ENCODE measurements at regions not wholly inside any gene's neighbourhood (a gene's known extent, or its start where the extent isn't known, plus 50 kb on each side); places are given as distances from the start of the nearest gene placed in this dataset.
A peak's percentile ranks its signal among the peaks of the same experiment; 100 is the strongest.

- no peaks in the 10 kb centered on the region for H3K36me3 ChIP-seq (ENCODE audit: control insufficient read depth, insufficient read depth, low read length)
- H3K4me3 ChIP-seq (ENCODE audit: low read length) = no peak overlapping the region
- 83% methylated on average over 1 of the region's 2 CpGs for WGBS (ENCODE audit: insufficient coverage)
- no peak overlapping the region for H3K27ac ChIP-seq (ENCODE audit: low read length)
- no peaks in the 10 kb centered on the region for H3K9me3 ChIP-seq (replicated peaks; ENCODE audit: control insufficient read depth, low read depth, low read length)
- no peaks in the 10 kb centered on the region for H3K27me3 ChIP-seq (ENCODE audit: control insufficient read depth, insufficient read depth, low read length)
- DNase-seq = peak; percentile 61
- H3K4me1 ChIP-seq (ENCODE audit: control insufficient read depth, insufficient read depth, low read length) = no peaks in the 10 kb centered on the region
Measured at GRCh38 chr4:106707776-106708463, 328.2 kb downstream of the DKK2 start.

DNA sequence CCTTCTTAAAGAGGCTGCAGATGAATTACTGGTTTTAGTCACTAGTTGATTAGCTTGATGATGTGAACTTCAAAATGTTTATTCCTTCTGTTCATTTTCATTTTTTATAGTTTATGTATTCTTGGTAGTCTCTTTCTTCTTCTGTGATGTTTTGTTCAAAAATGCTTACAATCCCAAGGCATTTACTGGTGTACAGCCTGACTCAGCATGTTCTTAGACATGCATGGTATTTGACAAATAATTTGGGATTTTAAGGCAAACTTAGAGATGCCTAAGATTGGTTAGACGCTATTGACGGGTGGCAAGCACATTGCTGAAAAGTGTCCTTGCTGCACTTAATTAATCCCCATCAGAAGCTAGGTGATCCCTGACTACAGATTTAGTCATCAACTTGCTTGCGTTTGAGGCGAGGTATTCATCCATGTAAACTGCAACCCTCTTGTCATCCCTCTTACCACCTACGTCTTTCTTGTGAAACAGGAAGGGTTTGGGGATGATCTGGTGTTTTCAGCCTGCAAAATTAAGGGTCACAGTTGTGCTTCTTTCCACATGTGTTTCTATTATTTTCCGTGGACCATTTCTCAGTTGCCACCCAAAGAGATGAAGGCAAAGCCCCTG lies 331.8 kb downstream of the DKK2 start:
- Histone ChIP-seq H3K36me3 (ENCODE audit: control insufficient read depth, insufficient read depth, low read length) (no peaks in the 10 kb centered on the region), H3K9me3 (replicated peaks; ENCODE audit: control insufficient read depth, low read depth, low read length) (no peaks in the 10 kb centered on the region), H3K4me3 (ENCODE audit: low read length) (no peak overlapping the region), H3K27me3 (ENCODE audit: control insufficient read depth, insufficient read depth, low read length) (no peaks in the 10 kb centered on the region), H3K4me1 (ENCODE audit: control insufficient read depth, insufficient read depth, low read length) (no peaks in the 10 kb centered on the region), H3K27ac (ENCODE audit: low read length) (no peak overlapping the region)
- WGBS (ENCODE audit: insufficient coverage) = 100% methylated on average over 1 of the region's 6 CpGs
- no peak for DNase-seq

DNA sequence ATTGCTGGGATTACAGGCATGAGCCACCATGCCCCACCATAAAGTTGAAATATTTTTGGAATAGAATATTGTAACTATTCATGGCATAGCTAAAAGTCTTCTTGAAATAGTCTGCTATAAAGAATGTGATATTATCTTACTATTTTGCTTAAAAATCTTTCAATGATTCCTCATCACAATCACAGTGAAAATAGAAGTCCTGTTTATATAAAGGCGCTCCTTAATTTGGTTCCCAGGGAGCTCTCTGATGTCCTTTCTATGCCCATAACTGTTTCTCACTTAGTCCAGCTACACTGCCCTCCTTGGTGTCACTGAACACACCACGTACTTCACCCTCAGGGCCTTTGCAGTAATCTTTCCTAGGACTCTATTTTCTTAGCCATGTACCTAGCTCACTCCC lies 331.7 kb upstream of the GIMD1 start:
- no peak for DNase-seq
- 88% methylated on average over 2 of the region's 2 CpGs for WGBS (ENCODE audit: insufficient coverage)
- Histone ChIP-seq H3K4me1 (ENCODE audit: control insufficient read depth, insufficient read depth, low read length) (no peaks in the 10 kb centered on the region), H3K9me3 (replicated peaks; ENCODE audit: control insufficient read depth, low read depth, low read length) (no peaks in the 10 kb centered on the region), H3K4me3 (ENCODE audit: low read length) (no peak overlapping the region), H3K27me3 (ENCODE audit: control insufficient read depth, insufficient read depth, low read length) (no peaks in the 10 kb centered on the region), H3K36me3 (ENCODE audit: control insufficient read depth, insufficient read depth, low read length) (no peaks in the 10 kb centered on the region), H3K27ac (ENCODE audit: low read length) (no peak overlapping the region)

DNA sequence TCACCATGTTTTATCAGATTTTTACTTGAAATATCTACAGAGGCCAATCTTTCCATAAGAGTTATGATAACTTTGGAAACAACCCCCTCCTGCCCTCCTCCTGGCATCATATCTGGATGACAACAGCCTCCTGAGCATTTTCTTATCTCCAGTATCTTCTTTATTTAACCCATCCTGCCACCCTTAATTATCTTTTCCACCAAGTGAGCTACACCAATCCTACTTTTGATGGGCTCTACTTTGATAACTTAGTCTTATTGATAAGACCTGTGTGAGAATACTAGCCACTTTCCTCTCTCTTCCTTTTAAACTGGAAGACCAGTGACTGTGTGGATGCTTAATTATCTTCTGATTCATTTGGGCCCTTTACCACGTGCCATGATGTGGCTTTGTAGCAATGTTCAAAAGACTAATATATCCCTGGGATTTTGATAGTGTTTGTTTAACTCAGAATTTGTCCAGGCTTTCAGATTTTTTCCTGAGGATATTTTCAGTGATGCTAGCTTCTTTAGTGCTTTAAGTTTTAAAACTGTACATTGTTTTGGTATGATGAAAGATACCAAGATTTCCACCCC lies 330.1 kb upstream of the GIMD1 start:
- Histone ChIP-seq H3K4me1 (ENCODE audit: control insufficient read depth, insufficient read depth, low read length) (no peaks in the 10 kb centered on the region), H3K4me3 (ENCODE audit: low read length) (no peak overlapping the region), H3K9me3 (replicated peaks; ENCODE audit: control insufficient read depth, low read depth, low read length) (no peaks in the 10 kb centered on the region), H3K27me3 (ENCODE audit: control insufficient read depth, insufficient read depth, low read length) (no peaks in the 10 kb centered on the region), H3K36me3 (ENCODE audit: control insufficient read depth, insufficient read depth, low read length) (no peaks in the 10 kb centered on the region), H3K27ac (ENCODE audit: low read length) (no peak overlapping the region)
- DNase-seq = no peak
- no CpG with 5 or more reads among the region's 1 CpG for WGBS (ENCODE audit: insufficient coverage)

DNA sequence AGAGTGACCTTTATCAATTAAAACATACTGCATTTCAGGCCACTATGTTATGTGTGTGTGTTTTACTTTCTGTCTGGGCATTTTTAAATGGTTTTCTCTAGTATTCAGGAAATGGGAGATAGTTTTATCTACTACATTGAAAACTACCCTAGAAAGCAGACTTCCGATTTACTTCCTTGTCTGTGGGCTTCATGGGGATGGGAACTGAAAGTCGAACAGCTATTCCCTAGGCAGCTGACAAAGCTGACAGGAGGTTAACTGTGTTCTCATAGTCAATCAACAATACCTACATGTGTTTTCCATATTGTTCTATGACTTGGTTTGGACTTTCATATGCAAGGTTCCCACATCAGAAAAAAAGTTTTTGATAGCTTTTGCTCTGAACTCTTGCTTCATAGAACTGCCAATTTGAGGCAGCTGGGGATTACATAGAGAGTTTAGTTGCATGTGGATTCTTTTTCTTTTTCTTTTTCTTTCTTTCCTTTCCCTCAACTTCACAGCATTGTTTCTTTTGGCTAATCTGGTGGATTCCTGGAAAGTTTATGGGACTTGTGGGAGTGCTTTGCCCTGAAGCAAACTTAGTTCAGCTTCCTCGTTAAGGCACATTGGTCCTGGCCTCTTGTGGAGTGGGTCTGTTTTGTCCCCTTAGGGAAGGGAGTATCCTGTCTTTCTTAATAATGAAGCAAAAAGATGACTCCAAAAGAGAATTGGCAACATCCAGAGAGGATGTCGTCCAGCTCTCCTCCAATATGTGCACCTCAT lies 327.1 kb upstream of the GIMD1 start:
- DNase-seq = peak; percentile 91
- Histone ChIP-seq H3K4me3 (ENCODE audit: low read length) (no peak overlapping the region), H3K27me3 (ENCODE audit: control insufficient read depth, insufficient read depth, low read length) (no peaks in the 10 kb centered on the region), H3K4me1 (ENCODE audit: control insufficient read depth, insufficient read depth, low read length) (no peaks in the 10 kb centered on the region), H3K27ac (ENCODE audit: low read length) (peak overlapping the region; percentile 42), H3K9me3 (replicated peaks; ENCODE audit: control insufficient read depth, low read depth, low read length) (no peaks in the 10 kb centered on the region), H3K36me3 (ENCODE audit: control insufficient read depth, insufficient read depth, low read length) (no peaks in the 10 kb centered on the region)
- 13% methylated on average over 1 of the region's 4 CpGs for WGBS (ENCODE audit: insufficient coverage)

DNA sequence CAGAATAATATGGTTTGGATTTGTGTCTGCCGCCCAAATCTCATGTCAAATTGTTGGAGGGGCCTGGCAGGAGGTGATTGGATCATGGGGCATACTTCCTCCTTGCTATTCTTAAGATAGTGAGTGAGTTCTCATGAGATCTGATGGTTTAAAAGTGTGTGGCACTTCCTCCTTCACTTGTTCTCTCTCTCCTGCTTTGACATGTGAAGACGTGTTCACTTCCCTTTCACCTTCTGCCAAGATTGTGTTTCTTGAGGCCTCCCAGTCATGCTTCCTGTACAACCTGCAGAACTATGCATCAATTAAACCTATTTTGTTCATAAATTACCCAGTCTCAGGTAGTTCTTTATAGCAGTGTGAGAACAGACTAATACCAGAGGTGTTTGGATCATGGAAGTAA lies 325.7 kb upstream of the GIMD1 start:
- WGBS (ENCODE audit: insufficient coverage) = 100% methylated on average over 1 of the region's 2 CpGs
- peak; percentile 23 for DNase-seq
- no peak overlapping the region for H3K27ac ChIP-seq (ENCODE audit: low read length)
- H3K27me3 ChIP-seq (ENCODE audit: control insufficient read depth, insufficient read depth, low read length) = no peaks in the 10 kb centered on the region
- no peak overlapping the region for H3K4me3 ChIP-seq (ENCODE audit: low read length)
- no peaks in the 10 kb centered on the region for H3K4me1 ChIP-seq (ENCODE audit: control insufficient read depth, insufficient read depth, low read length)
- no peaks in the 10 kb centered on the region for H3K36me3 ChIP-seq (ENCODE audit: control insufficient read depth, insufficient read depth, low read length)
- no peaks in the 10 kb centered on the region for H3K9me3 ChIP-seq (replicated peaks; ENCODE audit: control insufficient read depth, low read depth, low read length)

GRCh38 chr4:106691749-106692148 lies 323.2 kb upstream of the GIMD1 start:
- WGBS (ENCODE audit: insufficient coverage) = no CpG with 5 or more reads among the region's 2 CpGs

DNA sequence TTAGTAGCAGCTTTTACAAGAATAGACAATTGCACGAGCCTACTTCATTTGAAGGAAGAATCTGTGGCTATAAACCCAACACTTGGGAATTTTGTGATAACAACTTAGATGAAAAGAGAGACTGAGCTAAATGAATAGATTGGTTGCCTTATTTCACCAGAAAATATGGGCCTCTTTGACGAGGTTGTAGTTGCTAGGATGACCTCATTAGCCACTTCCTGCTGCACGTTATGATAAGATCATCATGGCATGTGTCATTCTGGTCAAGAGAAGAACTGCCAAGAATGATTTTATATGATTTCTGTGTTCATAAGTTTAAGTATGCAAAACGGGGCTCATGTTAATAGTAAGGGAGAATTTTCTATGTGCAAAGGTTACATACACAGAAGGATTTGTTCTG lies 321.9 kb upstream of the GIMD1 start:
- WGBS (ENCODE audit: insufficient coverage) = 40% methylated on average over 2 of the region's 4 CpGs

More at GRCh38 chr4:106691749-106692148, 323.2 kb upstream of the GIMD1 start:
- DNase-seq = peak; percentile 22
- H3K27ac ChIP-seq (ENCODE audit: low read length) = no peak overlapping the region
- H3K4me1 ChIP-seq (ENCODE audit: control insufficient read depth, insufficient read depth, low read length) = no peaks in the 10 kb centered on the region
- H3K4me3 ChIP-seq (ENCODE audit: low read length) = no peak overlapping the region
- H3K36me3 ChIP-seq (ENCODE audit: control insufficient read depth, insufficient read depth, low read length) = no peaks in the 10 kb centered on the region
- no peaks in the 10 kb centered on the region for H3K27me3 ChIP-seq (ENCODE audit: control insufficient read depth, insufficient read depth, low read length)
- H3K9me3 ChIP-seq (replicated peaks; ENCODE audit: control insufficient read depth, low read depth, low read length) = no peaks in the 10 kb centered on the region

GRCh38 chr4:106687026-106687425 lies 318.4 kb upstream of the GIMD1 start:
- Histone ChIP-seq H3K36me3 (ENCODE audit: control insufficient read depth, insufficient read depth, low read length) (no peaks in the 10 kb centered on the region), H3K4me1 (ENCODE audit: control insufficient read depth, insufficient read depth, low read length) (no peaks in the 10 kb centered on the region), H3K4me3 (ENCODE audit: low read length) (no peak overlapping the region), H3K27ac (ENCODE audit: low read length) (no peak overlapping the region), H3K27me3 (ENCODE audit: control insufficient read depth, insufficient read depth, low read length) (no peaks in the 10 kb centered on the region), H3K9me3 (replicated peaks; ENCODE audit: control insufficient read depth, low read depth, low read length) (no peaks in the 10 kb centered on the region)
- DNase-seq = no peak

More for the DNA sequence above, 321.9 kb upstream of the GIMD1 start:
- H3K9me3 ChIP-seq (replicated peaks; ENCODE audit: control insufficient read depth, low read depth, low read length) = no peaks in the 10 kb centered on the region
- H3K27ac ChIP-seq (ENCODE audit: low read length) = no peak overlapping the region
- no peaks in the 10 kb centered on the region for H3K4me1 ChIP-seq (ENCODE audit: control insufficient read depth, insufficient read depth, low read length)
- DNase-seq = peak; percentile 13
- no peaks in the 10 kb centered on the region for H3K27me3 ChIP-seq (ENCODE audit: control insufficient read depth, insufficient read depth, low read length)
- H3K4me3 ChIP-seq (ENCODE audit: low read length) = no peak overlapping the region
- H3K36me3 ChIP-seq (ENCODE audit: control insufficient read depth, insufficient read depth, low read length) = no peaks in the 10 kb centered on the region

DNA sequence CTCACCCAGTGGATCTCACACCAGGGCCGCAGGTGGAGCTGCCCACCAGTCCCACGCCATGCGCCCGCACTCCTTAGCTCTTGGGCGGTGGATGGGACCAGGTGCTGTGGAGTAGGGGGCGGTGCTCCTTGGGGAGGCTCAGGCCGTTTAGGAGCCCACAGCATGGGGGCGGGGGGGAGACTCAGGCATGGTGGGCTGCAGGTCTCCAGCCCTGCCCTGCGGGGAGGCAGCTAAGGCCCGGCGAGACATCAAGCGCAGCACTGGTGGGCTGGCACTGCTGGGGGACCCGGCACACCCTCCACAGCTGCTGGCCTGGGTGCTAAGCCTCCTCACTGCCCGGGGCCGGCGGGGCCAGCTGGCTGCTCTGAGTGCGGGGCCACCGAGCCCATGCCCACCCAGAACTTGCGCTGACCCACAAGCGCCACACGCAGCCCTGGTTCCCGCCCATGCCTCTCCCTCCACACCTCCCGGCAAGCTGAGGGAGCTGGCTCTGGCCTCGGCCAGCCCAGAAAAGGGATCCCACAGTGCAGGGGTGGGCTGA lies 312.9 kb upstream of the GIMD1 start:
- H3K4me1 ChIP-seq (ENCODE audit: control insufficient read depth, insufficient read depth, low read length) = no peaks in the 10 kb centered on the region
- no peaks in the 10 kb centered on the region for H3K36me3 ChIP-seq (ENCODE audit: control insufficient read depth, insufficient read depth, low read length)
- H3K9me3 ChIP-seq (replicated peaks; ENCODE audit: control insufficient read depth, low read depth, low read length) = no peaks in the 10 kb centered on the region
- no peaks in the 10 kb centered on the region for H3K27me3 ChIP-seq (ENCODE audit: control insufficient read depth, insufficient read depth, low read length)
- no peak overlapping the region for H3K4me3 ChIP-seq (ENCODE audit: low read length)
- WGBS (ENCODE audit: insufficient coverage) = 86% methylated on average over 23 of the region's 24 CpGs
- no peak overlapping the region for H3K27ac ChIP-seq (ENCODE audit: low read length)
- DNase-seq = no peak
